H1 (cell line): ENCODE measurements at regions not wholly inside any gene's neighbourhood (a gene's known extent, or its start where the extent isn't known, plus 50 kb on each side); places are given as distances from the start of the nearest gene placed in this dataset.
A peak's percentile ranks its signal among the peaks of the same experiment; 100 is the strongest.

Experiments
- CTCF ChIA-PET: fragments of 300-600 bp; sonication (Branson Sonifier 250); formaldehyde crosslinking; loops from one replicate; lab custom pipeline; 2021; ENCODE audit not compliant: partially characterized antibody; lab: Charles Lee
- POLR2A ChIA-PET: fragments of 300-600 bp; sonication (Branson Sonifier 250); formaldehyde crosslinking; loops from one replicate; lab custom pipeline; 2021; ENCODE audit warnings: inconsistent platforms; ENCODE audit not compliant: partially characterized antibody; lab: Charles Lee
- DNase-seq, 2 experiments: peaks; one replicate each; pipeline versions ENCODE4 v3.0.0 to v3.0.0-alpha.2; 2010 to 2022; ENCODE audit warnings: low spot score in 2 of 2, low read depth in 1 of 2, mixed read lengths in 1 of 2
- FAIRE-seq: peaks from 2 replicates; lab custom pipeline; 2011; peaks lifted over from hg19 to GRCh38; lab: Jason Lieb, UNC
- H2AFZ ChIP-seq: 2 replicates; pipeline ENCODE4 v1.8.1; 2012; ENCODE audit warnings: low read length, inconsistent platforms
- H2AK5ac ChIP-seq: 2 replicates; pipeline ENCODE4 v1.6.1; 2013; ENCODE audit warnings: low read depth, low read length
- H2BK120ac ChIP-seq: replicated peaks from 2 replicates; pipeline ENCODE3; 2013; ENCODE audit warnings: low read depth, low read length, inconsistent platforms
- H2BK12ac ChIP-seq: 2 replicates; pipeline ENCODE4 v1.6.1; 2013; ENCODE audit warnings: low read depth, low read length
- H2BK15ac ChIP-seq: 2 replicates; pipeline ENCODE4 v1.6.1; 2013; ENCODE audit warnings: low read length
- H2BK20ac ChIP-seq: 2 replicates; pipeline ENCODE4 v1.6.1; 2013; ENCODE audit warnings: low read length
- H2BK5ac ChIP-seq: 2 replicates; pipeline ENCODE4 v1.6.1; 2013; ENCODE audit warnings: low read depth, low read length
- H3K14ac ChIP-seq: 2 replicates; pipeline ENCODE4 v1.6.1; 2013; ENCODE audit warnings: inconsistent platforms; ENCODE audit not compliant: insufficient read length
- H3K18ac ChIP-seq: 2 replicates; pipeline ENCODE4 v1.6.1; 2013; ENCODE audit warnings: low read length; ENCODE audit errors: extremely low read depth
- H3K23ac ChIP-seq: 2 replicates; pipeline ENCODE4 v1.6.1; 2013; ENCODE audit warnings: inconsistent platforms; ENCODE audit not compliant: insufficient read length
- H3K23me2 ChIP-seq: 2 replicates; pipeline ENCODE4 v1.6.1; 2013; ENCODE audit warnings: low read depth, low read length
- H3K27ac ChIP-seq: 2 replicates; pipeline ENCODE4 v1.6.1; 2011; ENCODE audit warnings: low read depth, low read length, inconsistent platforms
- H3K27me3 ChIP-seq, 4 experiments: replicated peaks in 1 of 4; 1 replicate in 1 of 4; 2 replicates in 3 of 4; pipeline versions ENCODE4 v1.6.1 to v1.8.1; 2011 to 2013; ENCODE audit warnings: low read length in 3 of 4, mild to moderate bottlenecking in 3 of 4, inconsistent platforms in 2 of 4, mixed read lengths in 2 of 4, moderate library complexity in 1 of 4; ENCODE audit not compliant: control insufficient read depth in 3 of 4, insufficient read depth in 3 of 4; ENCODE audit errors: extremely low read depth in 1 of 4
- H3K36me3 ChIP-seq, 4 experiments: 2 replicates each; pipeline versions ENCODE4 v1.6.1 to v1.8.1; 2011 to 2013; ENCODE audit warnings: mild to moderate bottlenecking in 4 of 4, low read length in 3 of 4, moderate library complexity in 2 of 4, control low read depth in 1 of 4, inconsistent platforms in 1 of 4; ENCODE audit not compliant: insufficient read depth in 4 of 4, control insufficient read depth in 2 of 4
- H3K4ac ChIP-seq: replicated peaks from 2 replicates; pipeline ENCODE3; 2013; ENCODE audit warnings: low read length, low read depth, mixed read lengths, inconsistent platforms; ENCODE audit not compliant: insufficient read length
- H3K4me1 ChIP-seq, 4 experiments: replicated peaks in 1 of 4; 1 replicate in 1 of 4; 2 replicates in 3 of 4; pipeline versions ENCODE4 v1.6.1 to v1.8.1; 2011 to 2013; ENCODE audit warnings: low read length in 3 of 4, inconsistent platforms in 2 of 4, mixed read lengths in 1 of 4; ENCODE audit not compliant: insufficient read depth in 4 of 4, control insufficient read depth in 3 of 4
- H3K4me2 ChIP-seq, 2 experiments: 2 replicates each; pipeline versions ENCODE4 v1.6.1 to v1.8.1; 2011 to 2013; ENCODE audit warnings: low read depth in 2 of 2, low read length in 2 of 2, control low read depth in 1 of 2, inconsistent platforms in 1 of 2, mild to moderate bottlenecking in 1 of 2; ENCODE audit not compliant: insufficient read depth in 1 of 2
- H3K4me3 ChIP-seq, 4 experiments: fragments of 200-600, 300-600 bp in 1 of 4; sonication (generic), shearing (Covaris generic), sonication (Bioruptor Twin) in 1 of 4; 2 replicates each; pipeline versions ENCODE4 v1.5.1 to v1.8.1; 2011 to 2016; ENCODE audit warnings: low read length in 4 of 4, low read depth in 3 of 4, control low read depth in 2 of 4, inconsistent platforms in 2 of 4, mild to moderate bottlenecking in 2 of 4, mixed read lengths in 1 of 4, moderate library complexity in 1 of 4; ENCODE audit not compliant: insufficient read depth in 2 of 4; ENCODE audit errors: extremely low read depth in 1 of 4
- H3K56ac ChIP-seq: replicated peaks from 2 replicates; pipeline ENCODE3; 2013; ENCODE audit warnings: low read depth, mild to moderate bottlenecking, mixed read lengths, low read length, inconsistent platforms; ENCODE audit not compliant: insufficient read length
- H3K79me1 ChIP-seq: 2 replicates; pipeline ENCODE4 v1.6.1; 2013; ENCODE audit warnings: low read depth, low read length, control low read depth
- H3K79me2 ChIP-seq, 2 experiments: 2 replicates each; pipeline versions ENCODE4 v1.6.1 to v1.8.1; 2012 to 2013; ENCODE audit warnings: low read length in 2 of 2, mild to moderate bottlenecking in 2 of 2, inconsistent platforms in 1 of 2; ENCODE audit not compliant: insufficient read depth in 2 of 2, control insufficient read depth in 1 of 2
- H3K9ac ChIP-seq, 4 experiments: replicated peaks in 1 of 4; 1 replicate in 1 of 4; 2 replicates in 3 of 4; pipeline versions ENCODE4 v1.6.1 to v1.8.1; 2011 to 2013; ENCODE audit warnings: low read depth in 3 of 4, low read length in 3 of 4, control low read depth in 2 of 4, mild to moderate bottlenecking in 2 of 4, moderate library complexity in 2 of 4, inconsistent platforms in 1 of 4; ENCODE audit errors: extremely low read depth in 1 of 4
- H3K9me3 ChIP-seq, 2 experiments: 2 replicates each; pipeline versions ENCODE4 v1.6.1 to v1.8.1; 2012 to 2013; ENCODE audit warnings: mild to moderate bottlenecking in 2 of 2, moderate library complexity in 2 of 2, control low read depth in 1 of 2, inconsistent platforms in 1 of 2, low read depth in 1 of 2, low read length in 1 of 2, mixed read lengths in 1 of 2; ENCODE audit not compliant: insufficient read depth in 2 of 2
- H4K20me1 ChIP-seq, 2 experiments: replicated peaks in 1 of 2; 2 replicates each; pipeline versions ENCODE3 to v1.8.1; 2011 to 2013; ENCODE audit warnings: inconsistent platforms in 2 of 2, low read length in 2 of 2, mild to moderate bottlenecking in 1 of 2; ENCODE audit not compliant: insufficient read depth in 2 of 2, control insufficient read depth in 1 of 2
- H4K5ac ChIP-seq: 2 replicates; pipeline ENCODE4 v1.6.1; 2013; ENCODE audit warnings: low read length, low read depth, mixed read lengths, inconsistent platforms; ENCODE audit not compliant: insufficient read length
- H4K8ac ChIP-seq: 2 replicates; pipeline ENCODE4 v1.8.0; 2013; ENCODE audit warnings: mild to moderate bottlenecking, moderate library complexity, low read length, inconsistent platforms; ENCODE audit not compliant: insufficient read depth; ENCODE audit errors: extremely low read depth
- H4K91ac ChIP-seq: replicated peaks from 2 replicates; pipeline ENCODE3; 2013; ENCODE audit warnings: low read length, mixed read lengths, inconsistent platforms; ENCODE audit not compliant: insufficient read length
- CREB1 ChIP-seq: IDR thresholded peaks from 2 replicates; pipeline ENCODE4 v1.6.1; 2012; ENCODE audit warnings: inconsistent platforms
- WGBS, 2 experiments: shearing (Covaris generic) in 1 of 2; methylation state at CpG; one replicate each; pipeline versions ENCODE4 v1.1.6 to v1.1.7; 2013 to 2015; ENCODE audit warnings: low lambda C conversion rate in 2 of 2, mixed read lengths in 2 of 2, inconsistent platforms in 1 of 2, low coverage in 1 of 2, missing lambda C conversion rate in 1 of 2; ENCODE audit not compliant: insufficient replicate concordance in 2 of 2, insufficient coverage in 1 of 2, insufficient read length in 1 of 2; ENCODE audit errors: extremely low coverage in 1 of 2, missing lambda C conversion rate in 1 of 2; 5-methylcytosine and 5-hydroxymethylcytosine counted together

GRCh38 chr21:33966324-33966949 is 50.8 kb upstream of the ATP5PO start:
- H2BK12ac ChIP-seq: no peak overlapping the region
- no peak overlapping the region for H2BK20ac ChIP-seq
- no peaks in the 10 kb centered on the region for H3K79me1 ChIP-seq
- no peak overlapping the region for H4K8ac ChIP-seq
- no peak overlapping the region for H3K4me2 ChIP-seq
- no peak overlapping the region for H3K18ac ChIP-seq
- no peaks in the 10 kb centered on the region for H3K79me2 ChIP-seq
- H2BK120ac ChIP-seq: no peak overlapping the region
- H3K9ac ChIP-seq: no peak overlapping the region
- H3K56ac ChIP-seq: no peak overlapping the region
- no peak overlapping the region for H2AK5ac ChIP-seq
- H4K91ac ChIP-seq: no peak overlapping the region
- DNase-seq (peak in 1 of 2 experiments; percentile 30), FAIRE-seq (no peak)
- peaks cover 2 to 7% (median 4%) of the 10 kb centered on the region in 4 experiments; a peak in 6 of 7 replicates for H3K4me1 ChIP-seq
- no peaks in the 10 kb centered on the region; a peak in 2 of 8 replicates for H3K36me3 ChIP-seq
- CTCF ChIA-PET: interaction anchor here (0.8 kb wide), 1 partner anchor 23 kb away, joined by 3 read pairs; no protein-coding TSS in a partner anchor
- H3K23me2 ChIP-seq: no peaks in the 10 kb centered on the region
- H3K23ac ChIP-seq: no peak overlapping the region
- no peak overlapping the region for H4K5ac ChIP-seq
- no peak overlapping the region for H2BK15ac ChIP-seq
- H4K20me1 ChIP-seq: no peaks in the 10 kb centered on the region
- H3K27me3 ChIP-seq: no peaks in the 10 kb centered on the region
- no peak overlapping the region for H3K27ac ChIP-seq
- no peaks in the 10 kb centered on the region for H3K9me3 ChIP-seq
- no peak overlapping the region for H3K4ac ChIP-seq
- H3K14ac ChIP-seq: no peak overlapping the region
- H2AFZ ChIP-seq: no peak overlapping the region
- 76% methylated on average over 4 of the region's 4 CpGs; no CpG with 5 or more reads in 1 of the 2 experiments for WGBS, 2 experiments
- no peak overlapping the region for H2BK5ac ChIP-seq
- H3K4me3 ChIP-seq: no peak overlapping the region
- POLR2A ChIA-PET: interaction anchor here (2.1 kb wide), 1 partner anchor 19 kb away, joined by 5 read pairs; no protein-coding TSS in a partner anchor
- no peak for TF ChIP-seq CREB1
